ENCODE measurements at regions not wholly inside any gene's neighbourhood (a gene's known extent, or its start where the extent isn't known, plus 50 kb on each side); places are given as distances from the start of the nearest gene placed in this dataset.

GRCh38 chr16:35642322-35642835, 2183.0 kb downstream of the TP53TG3F start:
- TF ChIP-seq CTCF (IDR thresholded peaks at IDR 0.05) (no peak), EZH2 (IDR thresholded peaks at IDR 0.05; ENCODE audit: borderline replicate concordance, insufficient read depth, low read depth, low read length, poor library complexity, severe bottlenecking) (no peak)

All from B cell (primary cell).